ENCODE measurements at regions not wholly inside any gene's neighbourhood (a gene's known extent, or its start where the extent isn't known, plus 50 kb on each side); places are given as distances from the start of the nearest gene placed in this dataset.

GRCh38 chr2:19140463-19141208, 217.8 kb downstream of the OSR1 start:
- DNase-seq = no peak

GRCh38 chr2:19139386-19139785, 219.0 kb downstream of the OSR1 start:
- no peak for DNase-seq

- DNase-seq = no peak
Observed at GRCh38 chr2:19138264-19138825, 220.1 kb downstream of the OSR1 start.

- DNase-seq = no peak
Observed at GRCh38 chr2:19137433-19137832, 221.0 kb downstream of the OSR1 start.

GRCh38 chr2:19132967-19133366, 225.5 kb downstream of the OSR1 start:
- no peak for DNase-seq

GRCh38 chr2:19131871-19132270, 226.6 kb downstream of the OSR1 start:
- DNase-seq = no peak

- DNase-seq = no peak
Observed at GRCh38 chr2:19128148-19128547, 230.3 kb downstream of the OSR1 start.

GRCh38 chr2:19127616-19128015, 230.8 kb downstream of the OSR1 start:
- no peak for DNase-seq

GRCh38 chr2:19125901-19126680, 232.3 kb downstream of the OSR1 start:
- DNase-seq = no peak

GRCh38 chr2:19124135-19124534, 234.3 kb downstream of the OSR1 start:
- no peak for DNase-seq

GRCh38 chr2:19123556-19123955, 234.9 kb downstream of the OSR1 start:
- DNase-seq = no peak

- no peak for DNase-seq
Observed at GRCh38 chr2:19122220-19122619, 236.2 kb downstream of the OSR1 start.

GRCh38 chr2:19120941-19121750, 237.3 kb downstream of the OSR1 start:
- peak in 43 of 56 donors; percentile 2 to 83 (median 32) for DNase-seq

GRCh38 chr2:19120181-19120580, 238.2 kb downstream of the OSR1 start:
- peak in 1 of 56 donors; percentile 20 for DNase-seq

- peak in 41 of 56 donors; percentile 12 to 82 (median 39) for DNase-seq
Observed at GRCh38 chr2:19119326-19120001, 239.0 kb downstream of the OSR1 start.

GRCh38 chr2:19116918-19117317, 241.5 kb downstream of the OSR1 start:
- no peak for DNase-seq

- DNase-seq = peak in 1 of 56 donors; percentile 12
Observed at GRCh38 chr2:19114754-19115231, 243.6 kb downstream of the OSR1 start.

- DNase-seq = no peak
Observed at GRCh38 chr2:19114126-19114525, 244.3 kb downstream of the OSR1 start.

GRCh38 chr2:19111354-19111753, 247.1 kb downstream of the OSR1 start:
- no peak for DNase-seq

- peak in 3 of 56 donors; percentile 2 to 12 (median 8) for DNase-seq
Observed at GRCh38 chr2:19109518-19109917, 248.9 kb downstream of the OSR1 start.

- no peak for DNase-seq
Observed at GRCh38 chr2:19106376-19106775, 252.0 kb downstream of the OSR1 start.

Data from nucleus accumbens (tissue), 56 donors.